Endodermal cell (in vitro differentiated cells): ENCODE measurements at regions not wholly inside any gene's neighbourhood (a gene's known extent, or its start where the extent isn't known, plus 50 kb on each side); places are given as distances from the start of the nearest gene placed in this dataset.
A peak's percentile ranks its signal among the peaks of the same experiment; 100 is the strongest.
"Not testable (repeated sequence)": the region's sequence is repeated elsewhere in the genome, so short reads cannot be mapped to it uniquely, and the experiment has no call there.

Source experiments
- DNase-seq: peaks from one replicate; pipeline ENCODE4 v3.0.0-alpha.2; 2017
- H3K27ac ChIP-seq: 2 replicates; pipeline ENCODE4 v1.5.1; 2013; ENCODE audit warnings: mild to moderate bottlenecking, low read depth, low read length, moderate library complexity
- H3K27me3 ChIP-seq: 2 replicates; pipeline ENCODE4 v1.6.1; 2013; ENCODE audit warnings: mild to moderate bottlenecking, low read length, moderate library complexity; ENCODE audit not compliant: insufficient read depth, control insufficient read depth, poor library complexity, severe bottlenecking
- H3K36me3 ChIP-seq: 2 replicates; pipeline ENCODE4 v1.7.0; 2013; ENCODE audit warnings: mild to moderate bottlenecking, low read length, moderate library complexity; ENCODE audit not compliant: control insufficient read depth, insufficient read depth
- H3K4me1 ChIP-seq: one replicate; pipeline ENCODE4 v1.7.0; 2013; ENCODE audit warnings: low read length; ENCODE audit not compliant: control insufficient read depth, insufficient read depth
- H3K4me3 ChIP-seq: 2 replicates; pipeline ENCODE4 v1.5.1; 2013; ENCODE audit warnings: mild to moderate bottlenecking, low read length, moderate library complexity
- H3K9ac ChIP-seq: 2 replicates; pipeline ENCODE4 v1.6.1; 2013; ENCODE audit warnings: mild to moderate bottlenecking, low read length, moderate library complexity; ENCODE audit not compliant: poor library complexity, severe bottlenecking; ENCODE audit errors: extremely low read depth
- H3K9me3 ChIP-seq: 2 replicates; pipeline ENCODE4 v1.6.1; 2013; ENCODE audit warnings: mild to moderate bottlenecking, low read length, moderate library complexity; ENCODE audit not compliant: control insufficient read depth
- H3K27ac Mint-ChIP-seq: 2 replicates; pipeline ENCODE4 v1.8.0; 2020; ENCODE audit warnings: mixed read lengths
- H3K27me3 Mint-ChIP-seq: 2 replicates; pipeline ENCODE4 v1.8.0; 2021; ENCODE audit warnings: mild to moderate bottlenecking, mixed read lengths; ENCODE audit not compliant: insufficient read depth
- H3K36me3 Mint-ChIP-seq: 2 replicates; pipeline ENCODE4 v1.8.0; 2020; ENCODE audit warnings: low read depth, mixed read lengths
- H3K4me1 Mint-ChIP-seq: 2 replicates; pipeline ENCODE4 v1.8.0; 2020; ENCODE audit warnings: mixed read lengths
- H3K4me3 Mint-ChIP-seq: 2 replicates; pipeline ENCODE4 v1.8.0; 2020; ENCODE audit warnings: mild to moderate bottlenecking, moderate library complexity, mixed read lengths
- H3K9me3 Mint-ChIP-seq: 2 replicates; pipeline ENCODE4 v1.8.0; 2020; ENCODE audit warnings: mild to moderate bottlenecking, mixed read lengths
- CTCF ChIP-seq: fragments of 200-600 bp; sonication (generic); conservative IDR thresholded peaks from 2 replicates; pipeline ENCODE4 v1.5.0; 2021; ENCODE audit warnings: antibody characterized with exemption, mild to moderate bottlenecking
- WGBS, 2 experiments: methylation state at CpG; one replicate each; pipeline versions ENCODE4 v1.1.5 to v1.1.7; 2013; ENCODE audit warnings: missing lambda C conversion rate in 2 of 2, mixed read lengths in 1 of 2; ENCODE audit not compliant: insufficient coverage in 1 of 2, insufficient read length in 1 of 2; 5-methylcytosine and 5-hydroxymethylcytosine counted together

DNA sequence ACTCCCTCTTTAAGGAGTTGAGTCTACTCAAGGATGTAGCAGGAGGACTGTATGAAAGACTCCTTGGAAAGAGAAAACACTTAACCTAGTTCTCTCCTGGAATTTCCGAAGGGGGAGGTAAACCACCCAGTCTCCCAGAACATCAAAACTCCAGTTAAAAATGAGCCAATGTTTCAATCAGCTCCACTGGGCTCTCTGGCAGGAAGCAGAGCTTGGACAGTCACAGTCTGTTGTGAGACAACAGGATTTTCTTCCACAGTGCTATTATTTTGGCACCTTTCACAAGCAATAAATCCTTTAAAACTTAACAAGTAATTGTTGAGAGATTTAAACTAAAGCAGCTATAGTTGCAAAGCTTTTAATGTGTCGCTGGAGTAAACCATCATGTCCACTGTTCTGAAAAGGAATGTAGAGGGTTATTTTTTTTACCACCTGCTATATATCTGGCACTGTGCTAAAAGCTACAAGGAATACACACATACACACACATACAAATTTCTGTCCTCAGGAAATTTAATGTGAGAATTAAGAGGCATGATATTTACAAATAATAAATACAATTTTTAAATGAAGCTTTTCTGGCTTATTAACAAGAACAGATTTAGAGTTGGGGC, 229.2 kb upstream of the INTU start:
- no peaks in the 10 kb centered on the region for H3K27me3 ChIP-seq
- peaks cover 18% of the 10 kb centered on the region for H3K4me1 Mint-ChIP-seq
- no peak overlapping the region for H3K27ac ChIP-seq
- H3K9me3 ChIP-seq: peaks cover 24% of the 10 kb centered on the region
- no peak for TF ChIP-seq CTCF
- no peak overlapping the region for H3K27ac Mint-ChIP-seq
- H3K36me3 ChIP-seq: no peaks in the 10 kb centered on the region
- H3K9ac ChIP-seq: no peak overlapping the region
- no peaks in the 10 kb centered on the region for H3K27me3 Mint-ChIP-seq
- peaks cover 7% of the 10 kb centered on the region for H3K4me1 ChIP-seq
- no peak overlapping the region for H3K4me3 ChIP-seq
- DNase-seq: no peak
- 80 to 94% methylated on average over 1 to 2 of the region's 2 CpGs for WGBS, 2 experiments
- peaks cover 30% of the 10 kb centered on the region for H3K9me3 Mint-ChIP-seq
- H3K36me3 Mint-ChIP-seq: peaks cover 16% of the 10 kb centered on the region
- no peak overlapping the region for H3K4me3 Mint-ChIP-seq

DNA sequence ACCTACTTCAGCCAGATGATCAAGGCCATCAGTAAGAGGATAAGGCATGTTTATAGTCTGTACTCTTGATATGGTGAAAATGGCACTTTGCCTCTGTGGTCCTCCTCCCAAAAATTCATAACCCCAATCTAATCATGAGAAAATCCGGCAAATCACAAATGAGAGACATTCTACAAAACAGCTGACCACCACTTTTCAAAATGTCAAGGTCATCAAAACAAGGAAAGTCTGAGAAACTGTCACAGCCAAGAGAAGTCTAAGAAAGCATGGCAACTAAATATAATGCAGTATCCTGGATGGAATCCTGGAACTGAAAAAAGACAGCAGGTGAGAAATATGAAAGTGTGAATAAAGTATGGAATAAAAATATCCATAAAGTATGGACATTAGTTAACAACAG, 226.6 kb upstream of the INTU start:
- no peak overlapping the region for H3K27ac ChIP-seq
- Mint-ChIP-seq H3K27ac (no peak overlapping the region), H3K27me3 (no peaks in the 10 kb centered on the region), H3K36me3 (peaks cover 23% of the 10 kb centered on the region), H3K4me3 (no peak overlapping the region), H3K4me1 (peaks cover 22% of the 10 kb centered on the region), H3K9me3 (peaks cover 38% of the 10 kb centered on the region)
- peaks cover 7% of the 10 kb centered on the region for H3K4me1 ChIP-seq
- peaks cover 27% of the 10 kb centered on the region for H3K9me3 ChIP-seq
- DNase-seq: no peak
- H3K9ac ChIP-seq: no peak overlapping the region
- no peaks in the 10 kb centered on the region for H3K27me3 ChIP-seq
- no peak overlapping the region for H3K4me3 ChIP-seq
- WGBS, 2 experiments: 82% methylated on average over 1 of the region's 1 CpG; no CpG with 5 or more reads in 1 of the 2 experiments
- TF ChIP-seq CTCF: no peak
- H3K36me3 ChIP-seq: no peaks in the 10 kb centered on the region

DNA sequence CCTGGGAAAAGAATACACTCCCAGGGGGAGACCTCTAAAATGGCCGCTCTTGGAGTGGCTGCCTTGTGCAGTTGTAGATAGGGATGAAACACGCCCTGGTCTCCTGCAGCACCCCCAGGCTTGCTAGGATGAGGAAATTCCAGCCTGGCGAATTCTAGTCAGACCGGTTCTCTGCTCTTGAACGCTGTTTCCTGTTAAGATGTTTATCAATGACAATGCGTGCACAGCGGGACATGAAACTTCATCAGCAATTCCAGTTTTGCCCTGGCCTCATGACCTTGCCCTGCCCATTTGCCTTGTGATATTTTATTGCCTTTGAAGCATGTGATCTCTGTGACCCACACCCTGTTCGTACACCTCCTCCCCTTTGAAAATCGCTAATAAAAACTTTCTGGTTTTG, 225.2 kb upstream of the INTU start:
- peaks cover 27% of the 10 kb centered on the region for H3K9me3 ChIP-seq
- not testable (repeated sequence) for H3K27me3 Mint-ChIP-seq, H3K36me3 ChIP-seq, H3K27me3 ChIP-seq, H3K4me3 Mint-ChIP-seq, H3K4me3 ChIP-seq, H3K27ac Mint-ChIP-seq, H3K4me1 ChIP-seq, H3K27ac ChIP-seq, H3K9ac ChIP-seq
- DNase-seq: peak; percentile 58
- peaks cover 38% of the 10 kb centered on the region for H3K9me3 Mint-ChIP-seq
- H3K4me1 Mint-ChIP-seq: peaks cover 20% of the 10 kb centered on the region
- peaks cover 23% of the 10 kb centered on the region for H3K36me3 Mint-ChIP-seq
- WGBS, 2 experiments: 91% methylated on average over 8 to 9 of the region's 9 CpGs

GRCh38 chr4:127410201-127410600, 222.6 kb upstream of the INTU start:
- no peaks in the 10 kb centered on the region for H3K27me3 ChIP-seq
- Mint-ChIP-seq H3K4me3 (no peak overlapping the region), H3K27me3 (no peaks in the 10 kb centered on the region), H3K27ac (no peak overlapping the region), H3K4me1 (peaks cover 4% of the 10 kb centered on the region), H3K36me3 (peaks cover 23% of the 10 kb centered on the region), H3K9me3 (peaks cover 38% of the 10 kb centered on the region)
- peak overlapping the region; percentile 8 for H3K9ac ChIP-seq
- H3K9me3 ChIP-seq: peaks cover 27% of the 10 kb centered on the region
- 88 to 89% methylated on average over 2 to 3 of the region's 3 CpGs for WGBS, 2 experiments
- no peaks in the 10 kb centered on the region for H3K4me1 ChIP-seq
- no peak for DNase-seq
- no peak overlapping the region for H3K4me3 ChIP-seq
- no peak for TF ChIP-seq CTCF
- no peaks in the 10 kb centered on the region for H3K36me3 ChIP-seq
- H3K27ac ChIP-seq: no peak overlapping the region
